Mesendoderm (in vitro differentiated cells): ENCODE measurements at regions not wholly inside any gene's neighbourhood (a gene's known extent, or its start where the extent isn't known, plus 50 kb on each side); places are given as distances from the start of the nearest gene placed in this dataset.

ENCODE experiments used
- DNase-seq: peaks from one replicate; pipeline ENCODE4 v3.0.0; 2013
- H2AK5ac ChIP-seq: 2 replicates; pipeline ENCODE4 v1.6.1; 2013; ENCODE audit warnings: low read length, inconsistent platforms
- H2BK120ac ChIP-seq: 2 replicates; pipeline ENCODE4 v1.6.1; 2013; ENCODE audit warnings: low read depth, mild to moderate bottlenecking, low read length, moderate library complexity, mixed read lengths
- H2BK15ac ChIP-seq: replicated peaks from 2 replicates; pipeline ENCODE4 v1.6.1; 2013; ENCODE audit warnings: low read depth, mild to moderate bottlenecking, moderate library complexity
- H2BK5ac ChIP-seq: 2 replicates; pipeline ENCODE4 v1.6.1; 2013; ENCODE audit warnings: low read length, inconsistent platforms
- H3K18ac ChIP-seq: 2 replicates; pipeline ENCODE4 v1.6.1; 2013; ENCODE audit warnings: mild to moderate bottlenecking, low read length, mixed read lengths
- H3K23ac ChIP-seq: one replicate; pipeline ENCODE4 v1.6.1; 2013; ENCODE audit warnings: low read length
- H3K27ac ChIP-seq: 2 replicates; pipeline ENCODE4 v1.5.1; 2013; ENCODE audit warnings: low read depth, mild to moderate bottlenecking, inconsistent platforms, low read length, moderate library complexity
- H3K27me3 ChIP-seq: 2 replicates; pipeline ENCODE4 v1.6.1; 2013; ENCODE audit warnings: low read length, control low read depth, mild to moderate bottlenecking, inconsistent platforms; ENCODE audit not compliant: insufficient read depth, poor library complexity
- H3K36me3 ChIP-seq: 2 replicates; pipeline ENCODE4 v1.6.1; 2013; ENCODE audit warnings: low read length, inconsistent platforms; ENCODE audit not compliant: control insufficient read depth, insufficient read depth
- H3K4ac ChIP-seq: one replicate; pipeline ENCODE4 v1.6.1; 2013; ENCODE audit warnings: low read depth, mild to moderate bottlenecking, low read length, moderate library complexity
- H3K4me1 ChIP-seq: 2 replicates; pipeline ENCODE4 v1.6.1; 2013; ENCODE audit warnings: low read depth, low read length, inconsistent platforms; ENCODE audit not compliant: control insufficient read depth
- H3K4me2 ChIP-seq: 2 replicates; pipeline ENCODE4 v1.6.1; 2013; ENCODE audit warnings: low read length
- H3K4me3 ChIP-seq: 2 replicates; pipeline ENCODE4 v1.5.1; 2013; ENCODE audit warnings: mild to moderate bottlenecking, low read length
- H3K56ac ChIP-seq: one replicate; pipeline ENCODE4 v1.6.1; 2013; ENCODE audit warnings: low read length
- H3K79me1 ChIP-seq: 2 replicates; pipeline ENCODE4 v1.6.1; 2013; ENCODE audit warnings: low read length, inconsistent platforms
- H3K79me2 ChIP-seq: 2 replicates; pipeline ENCODE4 v1.6.1; 2013; ENCODE audit warnings: mild to moderate bottlenecking, low read length; ENCODE audit not compliant: control insufficient read depth, insufficient read depth
- H3K9ac ChIP-seq: 2 replicates; pipeline ENCODE4 v1.6.1; 2013; ENCODE audit warnings: low read length, inconsistent platforms
- H4K5ac ChIP-seq: one replicate; pipeline ENCODE4 v1.6.1; 2013; ENCODE audit warnings: low read length
- H4K8ac ChIP-seq: one replicate; pipeline ENCODE4 v1.6.1; 2013; ENCODE audit warnings: low read depth, mild to moderate bottlenecking, control low read depth, low read length, moderate library complexity
- WGBS: extraction: QIAGEN DNeasy Blood & Tissue Kit; methylation state at CpG from one replicate; pipeline ENCODE4 v1.1.7; 2013; ENCODE audit warnings: low lambda C conversion rate, missing lambda C conversion rate; ENCODE audit not compliant: insufficient coverage; ENCODE audit errors: extremely low coverage; 5-methylcytosine and 5-hydroxymethylcytosine counted together

DNA sequence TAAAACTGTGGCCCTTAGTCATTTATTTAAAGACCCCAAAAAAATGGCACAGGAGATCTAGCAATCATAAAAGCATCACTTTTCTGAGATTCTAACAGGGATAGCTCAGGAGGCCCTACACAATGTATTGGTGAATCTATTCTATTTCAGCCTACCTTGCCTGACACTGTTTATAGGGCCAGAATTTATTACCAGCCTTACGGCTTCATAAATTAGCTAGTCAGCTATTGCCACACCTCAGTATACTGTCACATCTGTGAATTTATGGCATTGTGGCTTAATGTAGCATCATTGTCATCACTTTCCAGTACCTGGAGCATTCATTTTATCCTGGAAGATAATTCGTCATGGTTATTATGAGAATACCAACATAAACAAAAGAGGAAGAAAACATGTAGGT is 121.2 kb upstream of the ERG start:
- Histone ChIP-seq H3K23ac (no peak overlapping the region), H3K4ac (no peak overlapping the region), H3K27ac (no peak overlapping the region), H3K18ac (no peak overlapping the region), H3K79me2 (no peaks in the 10 kb centered on the region), H2BK120ac (no peak overlapping the region), H2AK5ac (no peak overlapping the region), H2BK15ac (no peak overlapping the region), H4K5ac (no peak overlapping the region), H3K4me2 (no peak overlapping the region), H3K79me1 (no peaks in the 10 kb centered on the region), H3K56ac (no peak overlapping the region), H2BK5ac (no peak overlapping the region), H3K4me3 (no peak overlapping the region), H3K4me1 (no peaks in the 10 kb centered on the region), H3K9ac (no peak overlapping the region), H4K8ac (no peak overlapping the region), H3K27me3 (no peaks in the 10 kb centered on the region), H3K36me3 (no peaks in the 10 kb centered on the region)
- no peak for DNase-seq
- WGBS, result no CpG with 5 or more reads among the region's 2 CpGs

- Histone ChIP-seq H3K36me3 (no peaks in the 10 kb centered on the region), H3K79me1 (no peaks in the 10 kb centered on the region), H4K8ac (no peak overlapping the region), H3K79me2 (no peaks in the 10 kb centered on the region), H2BK120ac (no peak overlapping the region), H2BK5ac (no peak overlapping the region), H3K18ac (no peak overlapping the region), H3K4me1 (no peaks in the 10 kb centered on the region), H3K27ac (no peak overlapping the region), H4K5ac (no peak overlapping the region), H3K4me3 (no peak overlapping the region), H3K4ac (no peak overlapping the region), H2BK15ac (no peak overlapping the region), H3K4me2 (no peak overlapping the region), H2AK5ac (no peak overlapping the region), H3K56ac (no peak overlapping the region), H3K23ac (no peak overlapping the region), H3K9ac (no peak overlapping the region), H3K27me3 (no peaks in the 10 kb centered on the region)
- DNase-seq, result no peak
- WGBS, result no CpG with 5 or more reads among the region's 9 CpGs
These were observed 121.8 kb upstream of the ERG start for GRCh38 chr21:38619992-38620479.

- H2AK5ac ChIP-seq, result no peak overlapping the region
- H3K4me1 ChIP-seq, result no peaks in the 10 kb centered on the region
- no CpG with 5 or more reads among the region's 3 CpGs for WGBS
- H4K8ac ChIP-seq, result no peak overlapping the region
- no peak overlapping the region for H2BK5ac ChIP-seq
- H3K18ac ChIP-seq, result no peak overlapping the region
- no peaks in the 10 kb centered on the region for H3K79me2 ChIP-seq
- H3K27ac ChIP-seq, result no peak overlapping the region
- H3K4me2 ChIP-seq, result no peak overlapping the region
- no peak overlapping the region for H3K4me3 ChIP-seq
- H3K27me3 ChIP-seq, result no peaks in the 10 kb centered on the region
- no peak overlapping the region for H2BK15ac ChIP-seq
- no peak overlapping the region for H4K5ac ChIP-seq
- H3K9ac ChIP-seq, result no peak overlapping the region
- H3K79me1 ChIP-seq, result no peaks in the 10 kb centered on the region
- H3K23ac ChIP-seq, result no peak overlapping the region
- peak; percentile 46 for DNase-seq
- no peak overlapping the region for H2BK120ac ChIP-seq
- no peak overlapping the region for H3K4ac ChIP-seq
- H3K36me3 ChIP-seq, result no peaks in the 10 kb centered on the region
- H3K56ac ChIP-seq, result no peak overlapping the region
These were observed 122.9 kb upstream of the ERG start for GRCh38 chr21:38621132-38621531.

- no peak overlapping the region for H2BK15ac ChIP-seq
- no peak overlapping the region for H3K4ac ChIP-seq
- no peaks in the 10 kb centered on the region for H3K4me1 ChIP-seq
- H3K23ac ChIP-seq, result no peak overlapping the region
- H3K27me3 ChIP-seq, result no peaks in the 10 kb centered on the region
- WGBS, result 100% methylated on average over 4 of the region's 12 CpGs
- no peak overlapping the region for H3K56ac ChIP-seq
- H3K9ac ChIP-seq, result no peak overlapping the region
- H4K8ac ChIP-seq, result no peak overlapping the region
- H2BK5ac ChIP-seq, result no peak overlapping the region
- H3K27ac ChIP-seq, result no peak overlapping the region
- DNase-seq, result no peak
- H2AK5ac ChIP-seq, result no peak overlapping the region
- no peak overlapping the region for H2BK120ac ChIP-seq
- H3K18ac ChIP-seq, result no peak overlapping the region
- H3K4me2 ChIP-seq, result no peak overlapping the region
- no peak overlapping the region for H4K5ac ChIP-seq
- no peaks in the 10 kb centered on the region for H3K79me2 ChIP-seq
- no peaks in the 10 kb centered on the region for H3K36me3 ChIP-seq
- H3K79me1 ChIP-seq, result no peaks in the 10 kb centered on the region
- no peak overlapping the region for H3K4me3 ChIP-seq
These were observed 124.0 kb upstream of the ERG start for GRCh38 chr21:38622081-38622826.

DNA sequence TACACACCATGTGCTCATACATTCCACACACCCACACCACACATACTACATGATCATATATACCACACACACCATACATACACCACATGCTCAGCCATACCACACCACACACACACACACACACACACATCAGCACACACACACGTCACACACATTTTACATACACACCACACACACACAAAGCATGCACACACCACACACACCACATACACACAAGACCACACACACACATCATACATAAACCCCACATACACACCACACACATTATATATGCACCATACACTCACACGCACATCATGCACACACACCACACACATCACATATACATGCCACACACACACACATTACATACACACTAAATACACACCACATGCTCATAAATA is 124.5 kb upstream of the ERG start:
- Histone ChIP-seq H3K4me3 (no peak overlapping the region), H3K79me1 (no peaks in the 10 kb centered on the region), H3K27ac (no peak overlapping the region), H3K4ac (no peak overlapping the region), H3K36me3 (no peaks in the 10 kb centered on the region), H3K18ac (no peak overlapping the region), H4K5ac (no peak overlapping the region), H3K9ac (no peak overlapping the region), H2BK5ac (no peak overlapping the region), H3K79me2 (no peaks in the 10 kb centered on the region), H3K56ac (no peak overlapping the region), H2BK15ac (no peak overlapping the region), H3K27me3 (no peaks in the 10 kb centered on the region), H3K4me2 (no peak overlapping the region), H2BK120ac (no peak overlapping the region), H4K8ac (no peak overlapping the region), H3K23ac (no peak overlapping the region), H3K4me1 (no peaks in the 10 kb centered on the region), H2AK5ac (no peak overlapping the region)
- DNase-seq, result no peak
- WGBS, result 100% methylated on average over 1 of the region's 2 CpGs

DNA sequence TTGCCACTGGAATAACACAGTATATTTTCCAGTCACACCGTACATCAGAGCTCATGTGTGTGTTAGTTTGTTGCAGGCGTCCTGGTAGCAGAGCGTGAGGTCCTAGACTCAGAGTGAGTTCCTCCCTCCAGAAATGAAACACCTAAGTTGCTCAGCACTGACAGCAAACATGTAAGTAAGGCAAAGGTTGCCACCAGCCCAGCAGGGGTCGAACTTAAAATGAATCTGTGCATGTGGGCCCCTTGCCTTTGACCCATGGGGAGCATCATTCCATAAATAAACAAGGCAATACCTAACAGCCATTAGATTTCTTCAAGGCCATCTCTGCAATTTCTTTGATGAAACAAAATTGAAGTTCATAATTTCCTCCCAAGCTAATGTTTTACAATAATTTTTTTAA is 125.3 kb upstream of the ERG start:
- Histone ChIP-seq H3K27ac (no peak overlapping the region), H3K23ac (no peak overlapping the region), H3K27me3 (no peaks in the 10 kb centered on the region), H3K18ac (no peak overlapping the region), H3K4ac (no peak overlapping the region), H3K79me1 (no peaks in the 10 kb centered on the region), H3K56ac (no peak overlapping the region), H3K9ac (no peak overlapping the region), H3K36me3 (no peaks in the 10 kb centered on the region), H2AK5ac (no peak overlapping the region), H2BK120ac (no peak overlapping the region), H4K8ac (no peak overlapping the region), H2BK5ac (no peak overlapping the region), H3K4me3 (no peak overlapping the region), H4K5ac (no peak overlapping the region), H3K4me1 (no peaks in the 10 kb centered on the region), H2BK15ac (no peak overlapping the region), H3K4me2 (no peak overlapping the region), H3K79me2 (no peaks in the 10 kb centered on the region)
- no CpG with 5 or more reads among the region's 4 CpGs for WGBS
- DNase-seq, result no peak
